ENCODE measurements at regions not wholly inside any gene's neighbourhood (a gene's known extent, or its start where the extent isn't known, plus 50 kb on each side); places are given as distances from the start of the nearest gene placed in this dataset.

DNA sequence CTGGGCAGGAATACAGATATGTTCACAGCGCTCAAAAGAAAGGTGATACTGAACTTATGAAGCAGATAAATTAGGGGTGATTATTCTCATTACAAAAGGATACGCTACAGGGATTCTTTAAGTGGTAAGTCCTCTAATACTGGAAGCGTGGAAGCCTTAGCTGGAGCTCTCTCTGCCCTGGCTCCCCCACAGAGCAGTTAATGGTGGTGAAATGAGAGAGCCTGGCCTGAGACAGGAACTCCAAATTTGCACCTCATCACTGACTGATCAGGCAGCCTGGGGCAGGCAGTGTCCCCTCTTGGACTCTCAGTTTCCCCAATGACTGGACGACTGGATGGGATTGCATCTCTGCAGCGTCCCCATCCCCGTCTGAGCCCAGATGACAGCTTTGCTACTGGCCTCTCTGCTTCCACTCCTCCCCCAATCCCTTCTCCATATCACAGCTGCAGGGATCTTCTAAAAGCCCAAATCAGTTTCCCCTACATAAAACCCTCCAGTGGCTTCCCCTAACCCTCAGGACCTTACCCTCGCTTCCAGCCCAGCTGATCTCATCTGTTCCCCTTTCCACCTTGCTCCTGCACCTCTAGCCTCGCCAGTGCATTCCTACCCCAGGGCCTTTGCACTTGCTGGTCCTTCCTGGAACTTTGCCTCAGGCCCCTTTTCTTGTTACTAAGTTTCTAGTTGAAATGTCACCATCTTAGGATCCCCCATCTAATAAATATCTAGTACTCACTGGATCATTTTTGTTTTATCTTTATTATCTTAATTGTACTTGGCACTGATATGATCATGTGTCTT lies 171.7 kb upstream of the LHX5 start:
- no peaks in the 10 kb centered on the region for H3K4me1 ChIP-seq
- TF ChIP-seq CTCF (IDR thresholded peaks at IDR 0.05) (no peak), POLR2A (IDR thresholded peaks at IDR 0.05) (no peak)
- no peaks in the 10 kb centered on the region for H3K27me3 ChIP-seq
- DNase-seq: no peak
- H3K27ac ChIP-seq: no peak overlapping the region
- H3K4me3 ChIP-seq: no peak overlapping the region
- no peaks in the 10 kb centered on the region for H3K36me3 ChIP-seq
- H3K9me3 ChIP-seq: no peaks in the 10 kb centered on the region

DNA sequence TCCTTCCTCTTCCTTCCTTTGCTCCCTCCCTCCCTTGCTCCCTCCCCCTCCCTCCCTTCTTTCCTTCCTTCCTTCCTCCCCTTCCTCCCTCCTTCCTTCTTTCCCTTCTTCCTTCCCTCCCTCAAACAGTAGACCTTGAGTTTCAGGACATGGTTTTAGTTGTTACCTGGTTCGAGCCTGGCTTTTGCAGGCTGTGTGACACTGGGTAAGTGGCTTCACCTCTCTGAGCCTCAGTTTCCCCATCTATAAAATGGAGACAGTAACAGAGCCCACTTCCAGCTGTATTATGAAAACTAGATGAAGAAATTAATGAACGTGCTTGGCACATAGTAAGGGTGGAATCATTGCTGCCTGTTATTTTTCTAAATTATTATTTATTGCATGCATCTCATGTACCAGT lies 171.0 kb upstream of the LHX5 start:
- no peaks in the 10 kb centered on the region for H3K9me3 ChIP-seq
- H3K27me3 ChIP-seq: no peaks in the 10 kb centered on the region
- no peaks in the 10 kb centered on the region for H3K36me3 ChIP-seq
- no peak overlapping the region for H3K27ac ChIP-seq
- H3K4me3 ChIP-seq: no peak overlapping the region
- no peak for DNase-seq
- TF ChIP-seq CTCF (IDR thresholded peaks at IDR 0.05): no peak
- H3K4me1 ChIP-seq: no peaks in the 10 kb centered on the region

DNA sequence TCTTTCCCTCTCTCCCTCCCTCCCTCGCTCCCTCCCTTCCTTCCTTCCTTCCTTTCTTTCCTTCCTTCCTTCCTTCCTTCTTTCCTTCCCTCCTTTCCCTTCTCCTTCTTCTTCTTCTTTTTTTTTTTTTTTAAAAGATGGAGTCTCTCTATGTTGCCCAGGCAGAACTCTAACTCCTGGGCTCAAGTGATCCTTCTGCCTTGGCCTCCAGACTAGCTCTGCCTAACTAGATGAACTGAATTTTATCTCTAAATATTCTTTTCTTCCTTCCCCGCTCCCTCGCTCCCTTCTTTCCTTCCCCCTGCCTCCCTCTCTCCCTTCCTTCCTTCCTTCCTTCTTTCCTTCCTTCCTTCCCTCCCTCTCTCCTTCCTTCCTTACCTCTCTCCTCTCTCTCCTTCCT lies 170.5 kb upstream of the LHX5 start:
- no peaks in the 10 kb centered on the region for H3K9me3 ChIP-seq
- no peaks in the 10 kb centered on the region for H3K36me3 ChIP-seq
- no peak for DNase-seq
- no peak overlapping the region for H3K27ac ChIP-seq
- no peaks in the 10 kb centered on the region for H3K4me1 ChIP-seq
- no peaks in the 10 kb centered on the region for H3K27me3 ChIP-seq
- no peak overlapping the region for H3K4me3 ChIP-seq
- TF ChIP-seq CTCF (IDR thresholded peaks at IDR 0.05) (no peak), POLR2A (IDR thresholded peaks at IDR 0.05) (no peak)

- H3K27ac ChIP-seq: no peak overlapping the region
Measured at GRCh38 chr12:113641426-113642030, 169.9 kb upstream of the LHX5 start.

DNA sequence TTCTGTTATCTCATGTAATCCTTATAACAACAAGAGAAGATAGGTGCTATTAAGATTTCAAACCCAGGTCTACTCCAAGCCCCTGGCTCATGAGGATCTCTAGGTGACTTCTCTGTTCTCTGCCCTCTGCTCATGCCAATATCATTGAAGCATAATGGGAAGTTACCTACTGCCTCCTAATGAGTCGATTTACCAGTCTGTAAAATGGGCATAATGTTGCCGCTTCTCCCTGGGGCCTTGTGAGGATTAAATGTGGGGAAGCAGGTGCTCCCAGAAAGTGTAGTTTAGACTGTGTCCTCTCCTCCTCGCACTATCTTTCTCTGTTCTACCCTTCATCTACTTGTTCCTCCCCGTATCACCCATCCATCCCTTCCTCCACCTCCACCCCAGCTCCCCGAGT lies 169.2 kb upstream of the LHX5 start:
- Histone ChIP-seq H3K4me3 (no peak overlapping the region), H3K36me3 (no peaks in the 10 kb centered on the region), H3K27me3 (no peaks in the 10 kb centered on the region), H3K4me1 (no peaks in the 10 kb centered on the region), H3K27ac (no peak overlapping the region), H3K9me3 (no peaks in the 10 kb centered on the region)
- DNase-seq: no peak
- TF ChIP-seq CTCF (IDR thresholded peaks at IDR 0.05) (no peak), POLR2A (IDR thresholded peaks at IDR 0.05) (no peak)

More at GRCh38 chr12:113641426-113642030, 169.9 kb upstream of the LHX5 start:
- H3K4me3 ChIP-seq: no peak overlapping the region
- no peak for TF ChIP-seq CTCF (IDR thresholded peaks at IDR 0.05)
- TF ChIP-seq POLR2A (IDR thresholded peaks at IDR 0.05): no peak
- H3K36me3 ChIP-seq: no peaks in the 10 kb centered on the region
- no peaks in the 10 kb centered on the region for H3K27me3 ChIP-seq
- no peaks in the 10 kb centered on the region for H3K9me3 ChIP-seq
- H3K4me1 ChIP-seq: no peaks in the 10 kb centered on the region
- DNase-seq: no peak
